ENCODE measurements at regions not wholly inside any gene's neighbourhood (a gene's known extent, or its start where the extent isn't known, plus 50 kb on each side); places are given as distances from the start of the nearest gene placed in this dataset.

DNA sequence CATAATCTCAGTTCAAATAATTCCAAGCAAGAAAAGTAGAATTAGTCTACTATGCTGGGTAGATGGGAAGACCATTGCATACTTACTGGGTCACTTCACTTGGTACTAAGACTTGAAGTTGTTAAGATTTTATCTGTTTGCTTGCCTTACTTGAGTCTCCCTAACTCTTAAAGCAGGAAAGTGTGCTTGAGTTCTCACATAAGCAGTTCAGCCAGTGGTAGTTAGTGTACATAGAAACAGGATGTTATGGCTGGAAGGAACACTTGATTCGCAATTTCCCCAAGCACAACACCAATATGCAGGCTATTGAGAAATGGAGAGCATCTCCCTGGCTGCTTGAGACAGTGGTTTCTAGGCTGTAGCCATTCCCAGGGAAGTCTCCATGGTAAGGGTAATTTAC is 176.1 kb downstream of the MSL3 start:
- TF ChIP-seq, protein P1, sequence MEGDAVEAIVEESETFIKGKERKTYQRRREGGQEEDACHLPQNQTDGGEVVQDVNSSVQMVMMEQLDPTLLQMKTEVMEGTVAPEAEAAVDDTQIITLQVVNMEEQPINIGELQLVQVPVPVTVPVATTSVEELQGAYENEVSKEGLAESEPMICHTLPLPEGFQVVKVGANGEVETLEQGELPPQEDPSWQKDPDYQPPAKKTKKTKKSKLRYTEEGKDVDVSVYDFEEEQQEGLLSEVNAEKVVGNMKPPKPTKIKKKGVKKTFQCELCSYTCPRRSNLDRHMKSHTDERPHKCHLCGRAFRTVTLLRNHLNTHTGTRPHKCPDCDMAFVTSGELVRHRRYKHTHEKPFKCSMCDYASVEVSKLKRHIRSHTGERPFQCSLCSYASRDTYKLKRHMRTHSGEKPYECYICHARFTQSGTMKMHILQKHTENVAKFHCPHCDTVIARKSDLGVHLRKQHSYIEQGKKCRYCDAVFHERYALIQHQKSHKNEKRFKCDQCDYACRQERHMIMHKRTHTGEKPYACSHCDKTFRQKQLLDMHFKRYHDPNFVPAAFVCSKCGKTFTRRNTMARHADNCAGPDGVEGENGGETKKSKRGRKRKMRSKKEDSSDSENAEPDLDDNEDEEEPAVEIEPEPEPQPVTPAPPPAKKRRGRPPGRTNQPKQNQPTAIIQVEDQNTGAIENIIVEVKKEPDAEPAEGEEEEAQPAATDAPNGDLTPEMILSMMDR (IDR thresholded peaks at IDR 0.05; ENCODE audit: borderline replicate concordance, extremely low read depth, low read length, poor library complexity, severe bottlenecking), result no peak
- TF ChIP-seq EZH2 (IDR thresholded peaks at IDR 0.05; ENCODE audit: borderline replicate concordance, low read depth, low read length, severe bottlenecking), result no peak

Measured in DND-41 (cell line).